Posterior vena cava (tissue), 2 donors: ENCODE measurements at regions not wholly inside any gene's neighbourhood (a gene's known extent, or its start where the extent isn't known, plus 50 kb on each side); places are given as distances from the start of the nearest gene placed in this dataset.

Experiments
- DNase-seq: peaks from one replicate; pipeline ENCODE4 v3.0.0-alpha.2; 2020; ENCODE audit warnings: low spot score
- intact Hi-C, 2 donors: fragments of 100-400 bp; cut with DNase I; formaldehyde crosslinking; loops; one replicate each; pipeline versions ENCODE4 v1.14.1 to v1.14.2; 2022 to 2023
- donor health status: DM: yes; HTN: yes; CAD: no.
- donor health status: DM: yes; HTN: yes; CAD: no.

- DNase-seq = no peak
- intact Hi-C loops = no loop called here
These were observed 624.4 kb downstream of the IRX1 start for GRCh38 chr5:4220016-4220415.

DNA sequence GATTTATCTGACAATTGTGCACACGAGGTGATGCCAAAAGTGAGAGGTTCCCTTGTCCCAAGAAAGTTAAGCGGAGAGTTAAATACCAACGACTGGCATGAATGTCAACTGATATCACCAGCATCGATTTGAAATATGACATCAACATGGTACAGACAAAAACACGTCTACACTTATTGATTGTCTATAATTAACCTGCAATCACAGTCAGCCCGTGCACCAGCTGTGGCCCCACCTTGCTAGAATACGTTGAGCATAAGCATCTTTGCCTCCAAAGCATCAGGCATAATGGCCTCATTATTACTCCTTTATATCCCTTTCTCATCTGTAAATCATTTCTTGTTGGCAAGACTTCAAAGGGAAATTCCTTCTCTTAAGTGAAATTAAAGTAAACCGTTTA is 625.4 kb downstream of the IRX1 start:
- DNase-seq = no peak
- intact Hi-C loops = no loop called here

DNA sequence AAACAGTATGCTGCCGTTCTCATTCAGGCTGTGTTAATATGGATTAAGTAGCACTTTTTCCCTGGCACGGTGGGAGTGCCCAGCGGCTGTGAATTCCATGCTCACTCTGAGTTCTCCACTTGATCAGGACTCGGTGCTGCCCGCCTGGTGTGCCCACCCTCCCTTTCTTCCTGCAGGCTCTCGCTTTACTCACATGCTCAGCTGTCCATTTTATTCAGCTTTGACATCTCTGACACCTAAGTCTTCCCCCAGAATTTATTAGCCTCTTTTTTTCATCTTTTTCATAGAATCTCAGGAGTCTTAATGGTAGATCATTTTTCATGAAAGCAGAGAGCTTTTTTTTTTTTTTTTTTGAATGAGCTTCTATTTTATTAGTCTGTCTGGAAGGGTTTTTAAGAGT is 626.5 kb downstream of the IRX1 start:
- intact Hi-C loops = no loop called here

DNA sequence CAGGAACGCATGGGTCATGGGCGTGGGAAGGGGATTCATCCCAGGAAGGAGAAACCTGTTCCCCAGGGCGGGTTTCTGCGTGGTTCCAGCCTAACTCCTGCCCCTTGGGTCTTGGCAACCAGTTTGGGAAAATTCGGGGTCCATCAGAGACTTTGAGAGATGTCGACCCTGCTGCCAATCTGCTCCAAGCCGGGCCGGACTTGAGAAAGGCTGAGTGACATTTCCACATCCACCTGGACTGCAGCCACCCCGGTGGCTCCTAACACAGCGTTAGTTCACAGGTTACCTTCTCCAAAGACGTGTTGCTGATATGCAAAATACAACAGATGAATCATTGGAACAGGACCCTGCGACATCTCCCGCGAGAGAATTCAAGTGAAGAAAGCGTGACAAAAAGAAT is 627.2 kb downstream of the IRX1 start:
- no peak for DNase-seq
- intact Hi-C loops = no loop called here

More for the DNA sequence above, 626.5 kb downstream of the IRX1 start:
- no peak for DNase-seq

GRCh38 chr5:4225741-4226140 is 630.1 kb downstream of the IRX1 start:
- intact Hi-C loops = no loop called here
- no peak for DNase-seq

- intact Hi-C loops = no loop called here
- no peak for DNase-seq
These were observed 630.9 kb downstream of the IRX1 start for GRCh38 chr5:4226565-4226964.

DNA sequence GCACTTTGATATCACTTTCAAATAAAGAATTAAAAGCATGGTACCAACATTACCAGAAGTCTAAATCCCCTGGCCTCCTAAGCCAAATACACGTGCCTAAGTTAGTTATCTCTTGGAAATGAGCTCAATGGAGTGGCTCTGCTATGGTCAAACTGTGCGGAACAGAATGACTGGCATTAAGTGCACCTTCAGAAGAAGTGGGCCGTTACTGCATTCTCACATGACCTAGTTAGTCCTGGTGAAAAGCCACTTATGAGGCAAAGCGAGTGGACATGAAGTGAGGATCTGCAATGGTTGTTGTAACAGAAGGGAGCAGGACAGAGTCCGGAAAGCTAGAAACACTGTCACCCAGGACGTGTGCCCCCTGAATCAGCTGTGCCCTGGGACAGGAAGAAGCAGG is 633.1 kb downstream of the IRX1 start:
- no peak for DNase-seq
- intact Hi-C loops = no loop called here

DNA sequence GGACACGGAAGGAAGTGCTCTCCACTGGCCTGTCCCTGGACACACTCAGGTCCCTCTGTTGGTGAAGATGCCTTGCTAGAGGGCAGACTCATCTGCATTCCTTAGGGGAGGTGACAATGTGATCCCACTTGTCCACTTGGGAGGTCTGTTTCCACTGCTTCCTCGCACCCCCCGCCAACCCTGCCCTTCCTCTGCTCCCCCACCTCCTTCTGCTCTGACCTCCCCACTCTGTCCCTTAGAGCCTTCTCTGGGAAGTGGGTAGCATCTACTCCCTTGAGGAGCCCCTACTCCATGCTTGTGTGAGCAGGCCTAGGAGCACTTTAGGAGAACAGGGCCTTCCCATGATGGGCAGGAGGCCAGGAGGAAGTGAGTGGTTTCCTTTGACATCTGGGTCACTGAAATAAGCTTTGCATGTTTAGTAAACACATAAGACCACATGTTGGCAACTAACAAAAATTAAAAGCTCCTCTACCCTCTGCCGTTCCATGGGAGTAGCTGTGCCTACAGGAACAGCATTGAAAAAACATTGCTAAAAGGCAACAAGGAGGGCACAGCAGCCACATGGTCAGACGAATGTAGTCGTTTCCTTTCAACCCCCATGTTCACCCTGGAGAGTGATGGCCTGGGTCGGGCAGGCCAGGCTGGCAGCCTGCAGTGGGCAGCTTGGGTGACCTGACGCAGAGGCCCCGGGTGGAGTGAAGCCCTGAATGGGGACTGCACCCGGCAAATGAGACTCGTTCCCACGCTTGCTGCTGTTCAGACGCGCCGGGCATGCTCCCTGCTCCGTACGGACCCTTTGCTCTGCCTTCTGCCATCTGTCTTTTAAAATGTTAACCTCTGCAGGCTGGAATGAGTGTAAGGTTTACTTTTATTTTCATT is 634.0 kb downstream of the IRX1 start:
- DNase-seq = no peak
- intact Hi-C loops = no loop called here

- intact Hi-C loops = no loop called here
These were observed 634.8 kb downstream of the IRX1 start for GRCh38 chr5:4230471-4230785.

GRCh38 chr5:4230786-4231641 is 635.4 kb downstream of the IRX1 start:
- no peak for DNase-seq
- intact Hi-C loops = no loop called here

More at GRCh38 chr5:4230471-4230785, 634.8 kb downstream of the IRX1 start:
- no peak for DNase-seq

DNA sequence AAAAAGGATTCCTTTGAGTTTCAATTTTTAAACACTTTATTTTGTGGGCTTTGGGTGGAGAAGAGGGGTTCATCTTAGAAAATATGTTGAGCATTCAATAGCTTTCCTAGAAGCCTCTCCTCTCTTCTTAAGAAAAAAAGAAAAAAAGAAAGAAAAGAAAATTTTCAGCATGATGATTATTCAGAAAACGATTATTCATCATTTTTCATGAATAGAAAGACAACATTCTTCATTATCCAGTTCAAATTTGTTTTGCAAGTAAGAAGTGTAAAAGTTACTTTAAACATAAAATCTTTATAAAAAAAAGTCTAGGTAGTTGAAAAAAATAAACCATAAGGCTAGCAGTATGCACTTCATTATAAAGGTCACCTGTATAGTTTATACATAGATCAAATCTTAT is 636.5 kb downstream of the IRX1 start:
- no peak for DNase-seq
- intact Hi-C loops = no loop called here

- DNase-seq = no peak
- intact Hi-C loops = no loop called here
These were observed 638.0 kb downstream of the IRX1 start for GRCh38 chr5:4233671-4234070.

- intact Hi-C loops = no loop called here
- no peak for DNase-seq
These were observed 648.0 kb downstream of the IRX1 start for GRCh38 chr5:4243479-4244264.

GRCh38 chr5:4244306-4244705 is 648.7 kb downstream of the IRX1 start:
- no peak for DNase-seq
- intact Hi-C loops = no loop called here

DNA sequence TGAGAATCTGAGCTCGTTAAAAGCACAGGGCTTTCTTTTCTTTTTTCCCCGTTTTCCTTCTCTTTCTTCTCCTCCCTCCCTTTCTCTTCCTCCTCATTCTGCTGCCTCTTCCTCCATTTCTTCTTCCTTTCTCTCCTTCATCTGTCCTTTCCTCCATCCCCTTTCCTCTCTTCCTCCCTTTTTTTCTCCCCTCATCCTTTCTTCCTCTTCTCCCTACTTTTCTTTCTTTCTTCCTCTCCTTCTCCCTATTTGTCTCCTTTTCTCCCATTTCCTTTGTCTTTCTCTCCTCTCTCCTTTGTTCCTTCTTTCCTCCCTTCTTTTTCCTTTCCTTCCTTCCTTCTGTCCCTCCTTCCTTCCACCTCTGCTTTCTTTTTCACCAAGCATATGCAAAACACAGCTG is 649.4 kb downstream of the IRX1 start:
- intact Hi-C loops = no loop called here
- DNase-seq = no peak

DNA sequence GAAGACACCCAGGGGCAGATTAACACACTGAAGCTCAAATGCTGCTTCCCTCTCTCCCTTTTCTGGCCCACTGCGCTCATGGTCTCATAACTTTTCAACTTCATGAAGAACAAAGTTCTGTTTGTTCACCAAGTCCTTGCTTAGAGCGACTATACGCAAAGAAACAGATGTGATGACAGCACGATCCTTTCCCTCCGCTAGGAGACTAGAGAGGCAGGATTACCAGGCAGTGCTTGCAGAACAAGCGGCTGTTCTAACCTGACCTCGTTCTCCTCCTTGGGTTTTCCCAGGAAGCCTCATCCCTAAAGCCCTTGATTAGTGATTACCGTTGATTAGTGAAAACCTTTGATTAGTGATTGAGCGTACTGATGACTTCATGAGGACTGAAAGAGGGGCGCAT is 649.9 kb downstream of the IRX1 start:
- DNase-seq = no peak
- intact Hi-C loops = no loop called here

GRCh38 chr5:4246447-4246846 is 650.8 kb downstream of the IRX1 start:
- DNase-seq = no peak
- intact Hi-C loops = no loop called here

- intact Hi-C loops = no loop called here
These were observed 654.6 kb downstream of the IRX1 start for GRCh38 chr5:4250254-4250653.

DNA sequence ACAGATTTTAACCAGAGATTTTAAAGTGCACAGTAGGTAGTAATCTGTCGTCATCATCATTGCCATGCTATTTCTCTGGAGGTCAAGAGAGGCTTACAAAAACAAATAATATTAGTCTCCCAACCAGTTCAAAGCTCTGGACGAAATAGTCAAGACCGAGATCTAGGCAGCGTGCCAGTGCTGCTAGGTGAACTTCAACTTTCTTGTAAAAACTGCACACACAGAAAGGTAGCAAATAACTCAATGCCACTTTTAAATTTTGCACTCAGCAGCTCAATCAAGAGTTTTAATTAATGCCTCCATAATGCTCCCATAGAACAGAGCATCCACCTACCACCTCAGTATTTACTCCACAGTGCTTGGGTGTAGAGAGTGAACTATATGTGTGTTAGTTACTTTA is 656.8 kb downstream of the IRX1 start:
- DNase-seq = no peak
- intact Hi-C loops = no loop called here

More at GRCh38 chr5:4250254-4250653, 654.6 kb downstream of the IRX1 start:
- DNase-seq = no peak

DNA sequence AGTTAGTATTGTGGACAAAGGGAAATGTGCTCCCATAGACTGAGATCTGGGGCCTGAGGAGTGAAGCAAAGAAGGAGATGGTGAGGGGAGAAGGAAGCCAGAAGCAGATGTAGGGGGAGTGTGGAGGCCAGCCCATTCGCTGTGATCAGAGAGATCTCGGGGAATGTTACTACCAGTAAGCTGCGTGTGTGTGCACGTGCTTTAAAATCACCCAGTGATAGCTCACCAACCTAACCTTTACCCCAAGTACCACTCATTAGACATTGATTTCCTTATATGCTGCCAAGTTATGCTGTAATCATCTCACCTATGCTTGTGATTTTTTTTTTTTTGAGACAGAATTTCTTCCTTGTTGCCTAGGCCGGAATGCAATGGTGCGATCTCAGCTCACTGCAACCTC is 659.1 kb downstream of the IRX1 start:
- intact Hi-C loops = no loop called here
- no peak for DNase-seq
